HG03196 (cell line): ENCODE measurements at regions not wholly inside any gene's neighbourhood (a gene's known extent, or its start where the extent isn't known, plus 50 kb on each side); places are given as distances from the start of the nearest gene placed in this dataset.

Experiments
- ATAC-seq: cut with Tn5 transposase; IDR thresholded peaks from one replicate; pipeline ENCODE4 v1.9.1; 2021; ENCODE audit not compliant: unreplicated experiment

DNA sequence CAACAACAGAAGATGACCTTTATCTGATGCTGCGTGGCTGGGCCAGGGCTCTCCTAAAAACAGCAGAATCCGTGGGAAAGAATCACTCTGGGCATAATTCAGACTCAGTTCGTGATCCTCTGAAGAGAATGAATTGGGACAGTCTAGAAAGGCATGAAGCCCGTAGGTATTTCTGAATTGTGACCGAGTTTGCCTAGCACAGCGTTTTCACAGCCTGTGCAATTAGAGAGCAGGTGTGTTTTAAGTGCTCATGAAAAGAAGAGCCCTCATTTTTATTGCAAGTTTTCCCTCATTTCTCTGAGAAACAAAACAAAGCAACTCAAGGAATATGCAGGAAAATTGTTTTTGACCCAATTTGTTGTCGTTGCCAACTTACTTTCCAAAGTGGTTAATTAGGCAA, 366.2 kb downstream of the WDR11 start:
- no peak for ATAC-seq

DNA sequence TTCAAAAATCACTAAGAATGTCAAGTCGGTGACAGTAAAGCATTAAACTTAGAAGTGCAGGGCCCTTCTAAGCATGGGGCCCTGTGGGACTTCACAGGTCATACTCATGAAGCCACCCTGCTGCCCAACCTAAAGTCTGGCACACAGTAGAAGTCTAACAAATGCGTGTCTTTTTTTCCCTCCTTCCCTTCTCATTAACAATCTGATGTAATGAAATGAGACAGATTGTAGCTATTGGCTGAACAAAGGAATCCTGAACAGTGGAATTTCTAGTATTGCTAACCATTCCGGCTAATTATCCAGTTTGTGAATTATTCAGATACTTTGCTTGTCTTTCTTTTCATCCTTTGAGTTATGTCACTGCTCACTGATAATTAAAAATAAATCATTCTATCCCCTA, 369.9 kb downstream of the WDR11 start:
- ATAC-seq = no peak

DNA sequence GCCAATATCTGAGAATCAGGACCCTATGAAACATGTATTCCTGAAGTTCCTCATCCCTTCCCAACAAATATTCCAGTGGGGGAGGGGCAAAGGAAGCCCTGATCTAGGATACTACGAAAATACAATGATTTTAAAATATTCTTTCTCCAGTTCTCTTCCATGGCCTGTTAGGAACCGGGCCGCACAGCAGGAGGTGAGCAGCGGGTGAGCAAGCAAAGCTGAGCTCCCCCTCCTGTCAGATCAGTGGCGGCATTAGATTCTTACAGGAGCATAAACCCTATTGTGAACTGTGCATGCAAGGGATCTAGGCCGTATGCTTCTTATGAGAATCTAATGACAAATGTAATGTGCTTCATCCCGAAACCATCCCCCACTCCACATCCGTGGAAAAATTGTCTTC, 370.8 kb downstream of the WDR11 start:
- ATAC-seq = no peak

DNA sequence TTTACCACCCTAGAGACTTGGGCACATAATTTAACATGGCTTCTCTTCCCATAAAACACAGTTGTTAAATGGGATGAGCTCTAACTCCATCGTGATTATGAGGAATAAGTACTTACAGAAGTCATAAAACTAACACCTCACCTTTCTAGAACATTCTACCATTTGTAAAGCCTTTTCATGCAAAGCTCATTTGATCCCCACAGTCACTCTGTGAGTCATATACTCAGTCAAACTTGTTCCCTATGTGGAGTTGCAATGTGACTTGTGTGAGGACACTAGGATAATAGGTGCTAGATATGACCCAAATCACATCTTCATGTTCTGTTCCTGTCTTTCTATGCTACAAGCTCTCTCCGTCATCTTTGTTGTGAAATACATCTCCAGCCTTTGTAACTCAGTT, 371.7 kb downstream of the WDR11 start:
- no peak for ATAC-seq

DNA sequence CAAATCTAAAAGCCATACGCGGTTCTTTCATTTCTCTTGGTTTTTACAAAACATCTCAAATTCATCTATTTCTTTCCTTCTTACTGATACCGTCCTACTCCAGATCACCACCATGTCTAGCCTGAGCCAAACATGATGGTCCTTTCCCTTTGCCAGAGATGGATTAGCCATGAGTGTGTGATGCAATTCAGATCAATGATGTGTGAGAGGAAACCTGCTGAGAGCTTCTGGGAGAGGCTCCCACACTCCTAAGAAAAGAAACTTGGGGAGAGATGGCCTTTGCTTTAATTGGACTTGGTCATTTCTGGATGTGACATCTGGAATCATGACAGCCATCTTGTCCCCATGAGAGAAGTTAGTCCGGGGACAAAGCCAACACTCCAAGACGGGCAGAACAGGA, 367.2 kb downstream of the FGFR2 start:
- ATAC-seq = no peak

DNA sequence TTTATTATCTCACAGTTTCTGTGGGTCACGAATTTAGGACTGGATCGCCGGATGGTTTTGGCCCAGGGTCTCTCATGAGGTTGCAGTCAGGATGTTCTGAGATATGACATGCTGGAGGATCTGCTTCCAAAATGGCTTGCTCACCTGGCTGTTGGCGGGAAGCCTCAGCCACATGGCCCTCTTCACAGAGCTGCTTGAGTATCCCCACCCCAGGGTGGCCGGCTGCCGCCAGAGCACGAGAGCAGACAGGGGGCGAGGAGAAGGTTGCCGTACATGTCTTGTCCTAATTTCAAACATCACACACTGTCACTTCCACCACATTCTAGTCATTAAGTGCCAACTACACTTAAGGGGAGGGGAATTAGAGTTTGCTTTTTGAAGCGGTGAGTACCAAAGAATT, 365.8 kb downstream of the FGFR2 start:
- no peak for ATAC-seq

DNA sequence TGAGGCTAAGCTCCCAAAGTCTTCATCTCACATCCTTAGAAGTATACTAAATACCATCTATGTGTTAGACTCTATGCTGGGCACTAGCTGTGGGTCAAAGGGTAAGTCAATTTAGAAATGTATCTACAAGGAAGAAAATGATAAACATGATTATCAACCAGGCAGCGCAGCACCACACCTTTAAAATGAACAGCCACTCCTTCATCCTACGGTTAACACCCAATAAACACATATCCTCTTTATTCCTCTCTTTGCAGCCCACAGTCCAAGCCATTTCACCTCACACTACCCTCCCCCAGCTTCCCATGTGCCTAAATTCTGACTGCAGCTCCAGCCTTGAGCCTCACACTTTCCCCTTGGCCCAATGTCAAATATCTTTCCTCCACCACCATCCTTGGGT, 362.6 kb downstream of the FGFR2 start:
- no peak for ATAC-seq

DNA sequence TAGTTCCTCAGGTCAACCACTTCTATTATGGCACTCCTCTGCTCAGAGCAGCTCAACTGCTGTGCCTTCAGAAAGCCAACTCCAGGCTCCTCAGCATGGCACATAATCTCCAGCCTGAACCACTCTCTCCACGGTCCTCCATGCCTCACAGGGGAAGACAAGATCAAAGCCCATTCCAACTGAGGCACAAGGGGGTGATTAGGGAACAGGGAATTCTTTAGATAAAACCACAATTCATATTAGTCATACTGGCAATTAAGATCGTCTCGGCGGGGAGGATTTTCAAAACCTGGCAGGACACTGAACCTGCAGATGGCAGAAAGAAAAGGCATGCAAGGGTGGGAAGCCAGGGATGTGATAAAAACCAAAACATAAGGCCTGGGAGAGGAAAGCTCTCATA, 361.6 kb downstream of the FGFR2 start:
- no peak for ATAC-seq

DNA sequence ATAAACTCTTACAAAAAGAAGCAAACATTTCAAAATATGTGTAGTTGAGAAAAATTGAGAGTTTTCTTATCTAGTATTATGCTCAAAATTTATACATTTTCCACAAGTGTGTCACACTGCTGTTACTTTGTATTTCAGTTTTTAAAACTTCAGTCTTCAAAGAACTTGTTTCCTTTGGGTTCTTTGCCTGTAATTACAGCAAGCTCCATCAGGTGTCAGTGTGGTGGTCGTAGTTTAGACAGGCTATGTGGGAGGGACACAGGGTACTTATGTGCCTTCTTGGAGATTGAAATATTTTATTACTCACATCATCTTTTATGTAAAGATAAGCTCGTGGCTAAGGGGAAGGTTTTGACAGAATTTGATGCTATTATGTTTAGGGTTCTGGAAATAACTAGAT, 360.5 kb downstream of the FGFR2 start:
- no peak for ATAC-seq

DNA sequence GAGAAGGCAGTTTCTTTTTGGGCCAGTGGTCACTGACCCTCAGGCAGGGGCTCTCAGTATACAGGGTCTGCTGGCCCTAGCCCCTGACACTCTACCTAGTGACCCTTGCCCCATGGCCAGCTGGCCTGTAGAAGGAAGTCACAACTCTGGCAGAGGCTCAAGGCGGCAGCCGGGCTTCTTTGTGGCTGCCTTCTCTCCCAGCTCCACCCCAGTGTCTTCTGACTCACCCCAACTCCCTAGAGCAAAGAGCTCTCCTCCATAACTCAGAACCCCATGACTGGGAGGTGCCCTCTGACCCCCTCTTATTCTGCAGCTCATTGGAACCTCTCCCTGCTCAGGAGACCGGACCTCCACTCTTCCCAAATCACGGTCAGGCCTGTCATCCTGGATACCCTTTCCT, 358.2 kb downstream of the FGFR2 start:
- no peak for ATAC-seq

DNA sequence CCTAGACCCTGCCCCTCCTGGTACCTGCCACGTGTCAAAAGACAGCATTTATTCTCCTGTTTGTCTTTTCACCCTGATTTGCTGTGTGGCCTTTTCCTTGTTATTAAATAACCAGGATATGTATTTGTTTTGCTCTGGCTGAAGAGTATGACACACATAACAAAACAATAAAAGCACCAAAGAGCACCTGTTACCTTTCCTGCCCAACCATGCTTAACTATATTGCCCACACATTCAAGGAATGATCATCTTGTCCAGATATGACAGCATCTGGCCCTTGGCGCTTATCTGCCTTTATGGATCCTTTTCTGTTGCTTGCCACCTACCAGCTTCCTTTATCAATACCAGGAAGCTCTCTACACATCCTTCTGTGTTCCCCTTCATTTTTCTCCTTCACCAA, 357.7 kb downstream of the FGFR2 start:
- no peak for ATAC-seq

DNA sequence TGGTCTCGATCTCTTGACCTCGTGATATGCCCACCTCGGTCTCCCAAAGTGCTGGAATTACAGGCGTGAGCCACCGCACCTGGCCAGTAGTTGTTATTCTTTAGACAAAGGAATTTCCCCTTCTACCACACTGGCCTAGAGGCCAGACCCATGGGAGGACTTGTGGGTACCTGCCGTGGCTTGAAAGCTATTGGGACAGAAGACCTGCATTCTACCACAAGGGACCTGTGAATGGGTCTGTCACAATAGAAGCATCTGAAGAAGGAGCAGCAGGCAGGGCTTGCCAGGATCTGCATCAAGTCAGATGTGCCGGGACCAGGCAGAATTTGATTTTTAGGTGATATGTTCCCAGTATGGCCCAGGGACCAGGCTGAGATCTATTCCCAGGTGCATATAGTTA, 356.9 kb downstream of the FGFR2 start:
- ATAC-seq = no peak

DNA sequence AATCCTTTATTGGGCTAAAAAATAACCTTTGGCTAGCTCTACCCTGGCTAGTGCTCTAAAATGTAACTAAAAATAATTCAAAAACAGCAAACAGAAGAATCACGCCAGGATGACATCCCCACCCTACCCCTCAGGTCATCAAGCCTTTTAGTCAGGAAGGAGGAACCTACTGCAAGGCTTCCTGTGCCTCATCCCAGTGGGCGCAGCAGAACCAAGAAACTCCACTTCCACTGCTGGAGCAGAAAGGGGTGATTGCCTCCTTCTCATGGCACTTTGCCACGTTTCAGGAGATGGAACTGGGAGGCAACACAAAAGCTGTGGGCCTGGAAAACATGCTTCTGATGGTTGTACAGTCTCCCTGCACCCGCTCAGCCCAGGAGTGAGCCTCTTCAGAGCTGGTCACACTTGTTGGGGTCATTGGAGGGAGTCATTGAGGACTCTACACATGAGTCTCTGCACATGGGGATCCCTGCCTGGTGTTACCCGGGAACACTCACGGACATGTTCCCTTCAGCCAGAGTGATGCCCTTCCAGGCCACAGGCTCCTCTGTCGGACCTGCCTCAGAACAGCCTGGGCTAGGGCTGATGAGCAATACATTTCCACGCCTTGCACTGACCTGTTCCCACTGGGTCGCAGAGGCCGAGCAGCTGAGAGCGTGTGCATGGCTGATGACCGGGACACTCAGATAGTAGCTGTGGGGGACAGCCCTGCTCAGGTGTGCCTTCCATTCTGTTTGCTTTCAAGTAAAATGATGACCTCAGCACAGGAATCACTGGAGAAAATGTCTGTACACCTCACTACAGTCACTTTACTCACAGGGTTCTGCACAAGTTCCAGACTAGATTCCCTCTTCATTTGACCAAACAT, 355.3 kb downstream of the FGFR2 start:
- no peak for ATAC-seq

DNA sequence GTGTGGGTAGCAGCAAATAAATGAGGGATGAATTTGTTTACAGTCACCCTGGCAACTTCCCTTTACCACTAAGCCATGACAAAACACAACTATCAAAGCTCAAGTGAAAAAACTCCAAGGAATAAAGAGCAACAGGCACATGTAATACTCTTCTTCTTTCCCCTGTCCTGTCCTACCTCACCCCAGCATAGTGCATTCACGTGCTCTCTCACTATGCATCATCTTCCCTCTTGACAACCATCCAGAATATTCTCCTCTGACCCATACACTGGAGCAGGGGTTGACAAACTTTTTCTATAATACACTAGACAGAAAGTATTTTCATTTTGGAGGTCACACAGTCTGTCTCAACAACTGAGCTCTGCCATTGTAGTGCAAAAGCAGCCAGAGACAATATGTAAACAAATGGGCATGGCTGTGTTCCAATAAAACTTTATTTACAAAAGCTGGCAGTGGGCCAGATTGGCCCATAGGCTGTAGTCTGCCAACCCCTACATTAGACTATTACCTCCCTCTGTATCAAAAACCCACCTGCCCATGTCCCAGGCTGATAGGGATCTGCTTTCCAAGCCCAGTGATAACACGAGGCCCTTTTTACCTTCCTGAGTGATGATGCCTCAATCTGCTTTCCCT, 354.5 kb downstream of the FGFR2 start:
- no peak for ATAC-seq

DNA sequence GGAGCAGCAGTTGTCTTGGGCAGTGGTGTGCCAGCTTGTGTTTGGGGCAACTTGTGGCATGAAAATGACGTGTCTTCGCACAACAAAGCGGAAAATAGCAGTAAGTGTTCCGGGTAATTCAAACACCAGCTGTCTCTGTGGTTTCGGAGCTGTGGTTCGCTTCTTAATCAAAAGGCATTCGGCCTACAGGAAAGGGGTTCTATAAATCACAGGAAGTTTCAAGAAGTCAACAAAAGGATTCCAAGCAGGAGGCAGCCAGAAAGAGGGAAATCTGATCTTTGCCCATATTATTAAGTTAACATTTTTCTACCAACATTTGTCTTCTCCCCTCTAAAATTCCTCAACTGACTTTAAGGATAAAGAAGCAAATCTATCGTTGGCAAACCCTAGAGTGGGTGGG, 353.4 kb downstream of the FGFR2 start:
- no peak for ATAC-seq

DNA sequence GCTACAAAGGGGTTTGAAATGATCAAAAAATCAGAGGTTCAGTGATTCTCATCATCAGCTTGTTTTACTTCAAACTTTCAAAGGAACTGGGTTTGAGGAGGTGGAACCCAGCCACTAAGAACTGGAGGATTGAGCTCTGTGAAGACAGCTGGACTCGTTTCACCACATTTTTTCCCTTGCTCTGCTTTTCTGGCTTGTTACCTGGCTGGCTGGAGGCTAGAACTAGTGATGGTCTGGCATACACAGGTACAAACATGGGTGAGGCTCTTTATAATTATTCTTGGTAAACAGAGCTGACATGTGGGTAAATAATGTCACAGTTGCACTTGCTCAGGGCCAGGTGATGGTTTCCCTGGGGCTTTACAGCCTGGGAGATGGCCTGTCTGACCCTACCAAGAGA, 352.5 kb downstream of the FGFR2 start:
- ATAC-seq = no peak

DNA sequence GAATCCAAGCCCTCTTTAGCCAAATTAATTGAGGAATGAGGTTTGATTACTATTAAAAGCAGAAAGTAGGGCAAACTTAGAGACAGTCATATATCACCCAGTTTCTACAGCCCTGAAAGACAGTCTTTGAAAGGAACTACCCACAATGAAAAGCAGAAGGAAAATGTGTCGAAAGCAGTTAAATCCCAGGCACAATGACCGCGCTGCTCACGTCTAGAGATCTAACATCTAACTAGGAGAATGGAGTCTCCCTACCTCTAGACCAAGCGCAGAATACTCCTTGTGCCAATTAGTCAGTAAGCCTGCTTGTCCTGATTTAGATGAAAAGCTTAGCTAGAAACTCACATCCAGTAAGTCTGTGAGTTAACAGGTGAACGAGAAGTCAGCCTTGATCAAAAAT, 350.0 kb downstream of the FGFR2 start:
- no peak for ATAC-seq

DNA sequence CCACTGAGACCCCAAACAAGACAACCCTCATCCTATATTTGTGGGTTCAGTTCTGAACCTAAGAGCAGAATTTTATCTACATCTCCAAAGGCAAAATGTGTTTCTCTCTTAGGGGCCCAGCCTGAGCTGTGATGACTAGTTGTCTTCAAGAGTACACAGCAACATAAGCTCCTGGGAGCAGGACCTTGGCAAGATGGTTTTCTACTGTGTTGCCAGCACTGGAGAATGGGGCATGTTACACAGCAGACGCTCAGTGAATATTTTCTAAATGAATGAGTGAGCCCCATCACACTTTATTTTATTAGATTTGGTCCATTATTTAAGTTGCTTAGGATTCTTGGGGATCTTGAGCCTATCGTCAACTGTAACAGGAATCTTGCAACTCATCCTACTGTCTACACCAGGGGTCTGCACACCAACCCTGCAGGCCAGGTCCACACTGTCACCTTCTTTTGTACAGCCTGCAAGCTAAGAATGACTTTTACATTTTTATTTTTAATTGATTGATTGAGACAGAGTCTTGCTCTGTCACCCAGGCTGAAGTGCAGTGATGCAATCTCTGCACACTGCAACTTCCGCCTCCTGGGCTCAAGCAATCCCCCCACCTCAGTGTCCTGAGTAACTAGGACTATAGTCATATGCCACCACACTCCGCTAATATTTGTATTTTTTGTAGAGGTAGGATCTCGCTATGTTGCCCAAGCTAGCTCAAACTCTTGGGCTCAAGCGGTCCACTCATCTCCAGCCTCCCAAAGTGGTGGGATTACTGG, 347.1 kb downstream of the FGFR2 start:
- no peak for ATAC-seq

DNA sequence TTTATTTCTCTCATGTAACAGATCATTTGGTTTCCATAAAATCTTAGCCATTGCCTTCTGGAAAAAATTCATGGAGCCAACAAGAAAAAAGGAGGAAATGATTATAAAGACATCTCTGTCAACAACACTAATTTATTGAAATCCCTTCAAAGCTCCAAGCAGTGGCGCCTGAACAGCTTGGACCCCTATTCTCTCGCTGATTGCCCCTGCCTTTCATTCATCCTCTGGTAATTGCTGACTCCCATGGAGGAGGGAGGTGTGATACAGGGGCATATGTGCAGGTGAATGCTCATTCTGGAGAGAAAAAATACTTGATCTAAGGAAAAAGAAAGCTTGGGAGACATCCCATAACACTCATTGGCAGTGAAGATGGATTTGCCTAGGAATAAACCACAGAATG, 345.5 kb downstream of the FGFR2 start:
- ATAC-seq = no peak

DNA sequence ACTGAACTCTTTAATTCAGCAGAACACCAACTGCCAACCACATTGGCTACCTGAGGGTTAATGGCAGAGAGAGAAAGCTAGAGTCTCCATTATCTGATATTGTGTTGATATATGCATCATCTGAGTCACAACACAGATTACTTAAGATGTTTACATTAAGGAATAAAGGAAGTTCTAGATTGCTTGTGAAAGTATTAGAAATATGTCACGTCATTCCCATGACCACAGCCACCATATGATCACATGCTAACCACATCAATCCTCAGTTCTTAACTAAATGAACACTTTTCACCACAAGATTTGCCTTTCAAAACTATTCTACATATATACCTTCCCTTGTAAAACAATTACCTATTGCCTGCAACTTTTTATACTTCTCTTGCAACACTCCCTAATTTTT, 337.9 kb downstream of the FGFR2 start:
- no peak for ATAC-seq

DNA sequence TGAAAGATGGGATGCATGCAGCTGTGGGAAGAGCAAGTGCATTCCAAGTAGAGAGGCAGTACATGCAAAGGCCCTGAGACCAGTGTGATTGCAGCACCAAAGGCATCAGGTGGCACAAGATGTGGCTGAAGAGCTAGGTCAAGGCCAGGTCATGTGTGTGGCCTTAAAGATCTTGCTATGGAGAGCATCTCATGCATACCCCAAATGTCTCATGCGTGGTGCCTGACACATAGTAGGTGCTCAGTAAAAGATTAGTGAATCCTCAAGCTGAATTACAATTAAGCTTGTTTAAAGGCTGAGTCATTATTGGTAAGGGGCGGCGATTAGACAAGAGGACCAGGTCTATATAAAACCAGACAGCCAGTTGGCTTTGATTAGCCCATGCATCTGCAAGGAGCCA, 336.6 kb downstream of the FGFR2 start:
- no peak for ATAC-seq

DNA sequence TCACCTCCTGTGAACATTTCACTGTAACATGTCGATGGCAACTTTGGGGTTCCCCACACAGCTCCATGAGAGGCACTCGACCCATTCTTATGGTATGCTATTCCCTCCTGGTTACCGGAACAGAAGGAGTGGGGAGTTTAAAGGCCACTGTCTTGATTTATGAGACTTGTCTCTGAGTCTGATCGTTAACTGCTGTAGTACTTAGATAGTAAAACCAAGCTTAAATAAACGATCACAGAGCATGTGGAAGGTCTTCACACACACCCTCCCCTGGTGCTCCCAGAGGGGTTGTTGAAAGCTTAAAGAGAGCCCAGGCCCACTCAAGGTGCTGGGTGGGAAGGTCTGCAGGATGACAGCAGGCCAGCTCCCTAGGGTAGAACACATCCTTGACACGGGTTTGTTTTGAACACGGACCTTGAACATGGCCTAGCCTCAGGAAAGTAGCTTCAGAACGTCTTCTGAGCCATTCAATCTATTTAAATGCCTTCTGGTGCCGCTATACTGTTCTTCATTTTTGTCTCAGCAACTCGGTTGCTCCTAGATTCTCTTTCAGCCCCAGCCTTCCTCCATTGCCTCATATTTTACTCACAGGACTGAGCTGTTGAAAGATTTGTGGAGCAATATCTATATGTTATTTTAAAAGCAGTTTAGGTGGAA, 335.3 kb downstream of the FGFR2 start:
- no peak for ATAC-seq
